ENCODE measurements at regions not wholly inside any gene's neighbourhood (a gene's known extent, or its start where the extent isn't known, plus 50 kb on each side); places are given as distances from the start of the nearest gene placed in this dataset.

- ATAC-seq, result no peak
- H3K4me1 ChIP-seq (ENCODE audit: control insufficient read depth, insufficient read depth, low read length), result no peaks in the 10 kb centered on the region
- 33% methylated on average over 2 of the region's 2 CpGs for WGBS (ENCODE audit: insufficient coverage, insufficient replicate concordance, low lambda C conversion rate, missing lambda C conversion rate)
- in situ Hi-C loops (cut with MboI) (no loop called here), intact Hi-C loops (cut with micrococcal nuclease; ENCODE audit: unreplicated experiment) (no loop called here)
- BruUV-seq (replicated peaks), result no TSS peak
- H3K4me2 ChIP-seq (ENCODE audit: control insufficient read depth, insufficient read depth), result no peak overlapping the region
- no peak for FAIRE-seq
- H3K79me2 ChIP-seq (ENCODE audit: control insufficient read depth, insufficient read depth, low read length), result no peaks in the 10 kb centered on the region
- ChIA-PET CTCF (no interaction called here), POLR2A (no interaction called here), SMC1A (ENCODE audit: uncharacterized antibody, unreplicated experiment) (no interaction called here), RAD21 (ENCODE audit: unreplicated experiment) (no interaction called here)
- no peaks in the 10 kb centered on the region for H3K27me3 ChIP-seq (replicated peaks in 1 of 2; ENCODE audit: control insufficient read depth in 2 of 2, insufficient read depth in 2 of 2, low read length in 1 of 2)
- no peak overlapping the region for H3K4me3 ChIP-seq
- no peak for DNase-seq (ENCODE audit: low read depth, low spot score)
- H3K9ac ChIP-seq (ENCODE audit: control insufficient read depth, insufficient read depth, low read length), result no peak overlapping the region
- no peaks in the 10 kb centered on the region for H3K36me3 ChIP-seq (ENCODE audit: control insufficient read depth in 2 of 2, insufficient read depth in 2 of 2, low read length in 1 of 2)
- no peak overlapping the region for H2AFZ ChIP-seq (ENCODE audit: control insufficient read depth, low read depth, low read length)
- TF ChIP-seq BCLAF1 (IDR thresholded peaks at IDR 0.05), result no peak
- TF ChIP-seq IRF3 (IDR thresholded peaks at IDR 0.05), result no peak
- TF ChIP-seq E2F8 (IDR thresholded peaks at IDR 0.05; ENCODE audit: low read depth, partially characterized antibody), result no peak
- TF ChIP-seq EP300 (IDR thresholded peaks at IDR 0.05; ENCODE audit: borderline replicate concordance in 1 of 2, control insufficient read depth in 1 of 2, low read depth in 2 of 2, low read length in 2 of 2), result no peak
- no peak for TF ChIP-seq E4F1 (IDR thresholded peaks at IDR 0.05; ENCODE audit: borderline replicate concordance, partially characterized antibody)
- no peak overlapping the region for H3K27ac ChIP-seq (ENCODE audit: control insufficient read depth, insufficient read depth)
- no peaks in the 10 kb centered on the region for H3K9me3 ChIP-seq (replicated peaks; ENCODE audit: control insufficient read depth, insufficient read depth, low read length)
- no peaks in the 10 kb centered on the region for H4K20me1 ChIP-seq (ENCODE audit: control insufficient read depth, insufficient read depth)
Observed at GRCh38 chr13:72181661-72182060, 314.7 kb upstream of the DACH1 start.
